Breast epithelium (tissue), 4 donors: ENCODE measurements at regions not wholly inside any gene's neighbourhood (a gene's known extent, or its start where the extent isn't known, plus 50 kb on each side); places are given as distances from the start of the nearest gene placed in this dataset.

ENCODE experiments used
- DNase-seq, 2 donors: peaks; one replicate each; pipeline ENCODE4 v3.0.0-alpha.2; 2019; ENCODE audit warnings: low spot score in 2 of 2
- H3K27ac ChIP-seq, 2 donors: fragments of 200-600 bp; sonication (generic) in 1 of 2; one replicate each; pipeline ENCODE4 v1.5.1; 2016 to 2019; ENCODE audit warnings: mild to moderate bottlenecking in 1 of 2
- H3K27me3 ChIP-seq, 2 donors: fragments of 200-600 bp; sonication (generic) in 1 of 2; one replicate each; pipeline versions ENCODE4 v1.5.1 to v1.6.0; 2017 to 2019; ENCODE audit warnings: control low read depth in 1 of 2, mild to moderate bottlenecking in 1 of 2
- H3K36me3 ChIP-seq: fragments of 200-600 bp; one replicate; pipeline ENCODE4 v1.5.1; 2019
- H3K4me1 ChIP-seq, 2 donors: fragments of 200-600 bp; sonication (generic); one replicate each; pipeline ENCODE4 v1.5.1; 2016 to 2019; ENCODE audit warnings: control low read depth in 1 of 2
- H3K4me3 ChIP-seq, 3 donors: fragments of 200-600 bp; sonication (generic); 1 replicate in 2 of 3; 2 replicates in 1 of 3; pipeline ENCODE4 v1.5.1; 2016 to 2019; ENCODE audit warnings: mild to moderate bottlenecking in 3 of 3, moderate library complexity in 2 of 3
- H3K9me3 ChIP-seq, 2 donors: fragments of 200-600 bp; sonication (generic) in 1 of 2; one replicate each; pipeline ENCODE4 v1.5.1; 2016 to 2019; ENCODE audit warnings: control low read depth in 1 of 2
- CTCF ChIP-seq, 3 donors: fragments of 450-650 bp; IDR thresholded peaks; one replicate each; pipeline ENCODE4 v1.5.1; 2016 to 2017; ENCODE audit warnings: antibody characterized with exemption in 3 of 3, mild to moderate bottlenecking in 3 of 3, moderate library complexity in 3 of 3
- POLR2A ChIP-seq: fragments of 450-650 bp; IDR thresholded peaks from one replicate; pipeline ENCODE4 v1.6.1; 2016; ENCODE audit warnings: antibody characterized with exemption, mild to moderate bottlenecking, moderate library complexity
- POLR2AphosphoS5 ChIP-seq, 3 donors: sonication (generic); formaldehyde crosslinking; IDR thresholded peaks; one replicate each; pipeline ENCODE4 v1.6.1; 2017; ENCODE audit warnings: antibody characterized with exemption in 3 of 3
- intact Hi-C: fragments of 100-400 bp; cut with DNase I; formaldehyde crosslinking; loops from one replicate; pipeline ENCODE4 v1.15.1; 2023; ENCODE audit warnings: low total_unique reads

GRCh38 chr2:129439406-129440302, 539.8 kb upstream of the RAB6C start:
- Histone ChIP-seq H3K27ac (no peak overlapping the region), H3K4me1 (no peaks in the 10 kb centered on the region), H3K9me3 (no peaks in the 10 kb centered on the region), H3K36me3 (no peaks in the 10 kb centered on the region), H3K4me3 (no peak overlapping the region), H3K27me3 (no peaks in the 10 kb centered on the region)
- TF ChIP-seq POLR2A: no peak
- TF ChIP-seq CTCF (IDR thresholded peaks at IDR 0.05): no peak
- TF ChIP-seq POLR2AphosphoS5 (IDR thresholded peaks at IDR 0.05): no peak
- DNase-seq: no peak
- intact Hi-C loops: loop anchor here (2.0 kb wide), 1 partner anchor 127 kb away; no protein-coding TSS in a partner anchor

- no peak overlapping the region for H3K27ac ChIP-seq
- H3K4me1 ChIP-seq: no peaks in the 10 kb centered on the region
- H3K9me3 ChIP-seq: no peaks in the 10 kb centered on the region
- intact Hi-C loops: loop anchor here (2.0 kb wide), 1 partner anchor 125 kb away; no protein-coding TSS in a partner anchor
- TF ChIP-seq CTCF (IDR thresholded peaks at IDR 0.05): no peak
- H3K27me3 ChIP-seq: no peaks in the 10 kb centered on the region
- DNase-seq: no peak
- no peak overlapping the region for H3K4me3 ChIP-seq
- H3K36me3 ChIP-seq: no peaks in the 10 kb centered on the region
Observed at GRCh38 chr2:129441610-129442009, 537.9 kb upstream of the RAB6C start.

GRCh38 chr2:129443235-129443864, 536.1 kb upstream of the RAB6C start:
- TF ChIP-seq POLR2AphosphoS5 (IDR thresholded peaks at IDR 0.05) (no peak), CTCF (IDR thresholded peaks at IDR 0.05) (no peak), POLR2A (no peak)
- H3K9me3 ChIP-seq: no peaks in the 10 kb centered on the region
- H3K4me3 ChIP-seq: peak overlapping the region in 1 of 3 donors; percentile 19
- H3K4me1 ChIP-seq: no peaks in the 10 kb centered on the region
- intact Hi-C loops: no loop called here
- no peak for DNase-seq
- no peaks in the 10 kb centered on the region for H3K27me3 ChIP-seq
- H3K36me3 ChIP-seq: no peaks in the 10 kb centered on the region
- no peak overlapping the region for H3K27ac ChIP-seq

- H3K27ac ChIP-seq: no peak overlapping the region
- no peak for DNase-seq
- TF ChIP-seq POLR2A: no peak
- no peak for TF ChIP-seq CTCF (IDR thresholded peaks at IDR 0.05)
- TF ChIP-seq POLR2AphosphoS5 (IDR thresholded peaks at IDR 0.05): no peak
Observed at GRCh38 chr2:129443865-129444739, 535.4 kb upstream of the RAB6C start.

More at GRCh38 chr2:129443865-129444739, 535.4 kb upstream of the RAB6C start:
- H3K9me3 ChIP-seq: no peaks in the 10 kb centered on the region
- no peak overlapping the region for H3K4me3 ChIP-seq
- H3K4me1 ChIP-seq: no peaks in the 10 kb centered on the region
- no peaks in the 10 kb centered on the region for H3K36me3 ChIP-seq
- intact Hi-C loops: no loop called here
- H3K27me3 ChIP-seq: no peaks in the 10 kb centered on the region
